GM23248 (cell line): ENCODE measurements at regions not wholly inside any gene's neighbourhood (a gene's known extent, or its start where the extent isn't known, plus 50 kb on each side); places are given as distances from the start of the nearest gene placed in this dataset.

Experiments used
- EZH2 ChIP-seq: fragments of 200-600 bp; sonication (generic); IDR thresholded peaks from 2 replicates; pipeline ENCODE4 v1.6.1; 2018; ENCODE audit warnings: antibody characterized with exemption, mild to moderate bottlenecking; ENCODE audit not compliant: insufficient read depth, poor library complexity, severe bottlenecking
- EZH2phosphoT487 ChIP-seq: fragments of 200-600 bp; sonication (generic); IDR thresholded peaks from 2 replicates; pipeline ENCODE4 v1.6.1; 2018; ENCODE audit warnings: antibody characterized with exemption, moderate library complexity, mild to moderate bottlenecking, low read depth; ENCODE audit not compliant: insufficient read depth

GRCh38 chr1:182166321-182166720 is 104.8 kb upstream of the ZNF648 start:
- TF ChIP-seq EZH2 (no peak), EZH2phosphoT487 (no peak)
